Tibial artery (tissue), 4 donors: ENCODE measurements at regions not wholly inside any gene's neighbourhood (a gene's known extent, or its start where the extent isn't known, plus 50 kb on each side); places are given as distances from the start of the nearest gene placed in this dataset.
A peak's percentile ranks its signal among the peaks of the same experiment; 100 is the strongest.
"Not testable (repeated sequence)": the region's sequence is repeated elsewhere in the genome, so short reads cannot be mapped to it uniquely, and the experiment has no call there.

Experiments
- DNase-seq, 2 donors: peaks; one replicate each; pipeline ENCODE4 v3.0.0-alpha.2; 2019
- H3K27ac ChIP-seq, 2 donors: fragments of 200-600 bp; sonication (generic) in 1 of 2; 1 replicate in 1 of 2; 2 replicates in 1 of 2; pipeline ENCODE4 v1.5.1; 2018 to 2019; ENCODE audit warnings: mild to moderate bottlenecking in 1 of 2
- H3K27me3 ChIP-seq, 2 donors: fragments of 200-600 bp; sonication (generic) in 1 of 2; one replicate each; pipeline versions ENCODE4 v1.5.1 to v1.6.0; 2016 to 2019
- H3K36me3 ChIP-seq, 3 donors: fragments of 200-600 bp; sonication (generic) in 2 of 3; one replicate each; pipeline ENCODE4 v1.5.1; 2016 to 2019; ENCODE audit warnings: mild to moderate bottlenecking in 2 of 3
- H3K4me1 ChIP-seq, 4 donors: fragments of 200-600 bp; sonication (generic) in 2 of 4; 1 replicate in 3 of 4; 2 replicates in 1 of 4; pipeline ENCODE4 v1.5.1; 2016 to 2019
- H3K4me3 ChIP-seq, 2 donors: fragments of 200-600 bp; sonication (generic) in 1 of 2; 1 replicate in 1 of 2; 2 replicates in 1 of 2; pipeline ENCODE4 v1.5.1; 2018 to 2019; ENCODE audit warnings: mild to moderate bottlenecking in 2 of 2
- H3K9me3 ChIP-seq, 3 donors: fragments of 200-600 bp; sonication (generic) in 1 of 3; one replicate each; pipeline ENCODE4 v1.5.1; 2016 to 2019
- intact Hi-C: fragments of 100-400 bp; cut with DNase I; formaldehyde crosslinking; loops from one replicate; pipeline ENCODE4 v1.15.0; 2023; ENCODE audit warnings: low total_unique reads
- TF ChIP-seq, protein P1 (sequence below), 2 experiments: fragments of 200-600 bp in 1 of 2; fragments of 450-650 bp in 1 of 2; IDR thresholded peaks; one replicate each; pipeline ENCODE4 v1.5.1; 2017 to 2019; ENCODE audit warnings: antibody characterized with exemption in 2 of 2, mild to moderate bottlenecking in 1 of 2, moderate library complexity in 1 of 2

- H3K9me3 ChIP-seq = no peaks in the 10 kb centered on the region
- TF ChIP-seq, protein P1, sequence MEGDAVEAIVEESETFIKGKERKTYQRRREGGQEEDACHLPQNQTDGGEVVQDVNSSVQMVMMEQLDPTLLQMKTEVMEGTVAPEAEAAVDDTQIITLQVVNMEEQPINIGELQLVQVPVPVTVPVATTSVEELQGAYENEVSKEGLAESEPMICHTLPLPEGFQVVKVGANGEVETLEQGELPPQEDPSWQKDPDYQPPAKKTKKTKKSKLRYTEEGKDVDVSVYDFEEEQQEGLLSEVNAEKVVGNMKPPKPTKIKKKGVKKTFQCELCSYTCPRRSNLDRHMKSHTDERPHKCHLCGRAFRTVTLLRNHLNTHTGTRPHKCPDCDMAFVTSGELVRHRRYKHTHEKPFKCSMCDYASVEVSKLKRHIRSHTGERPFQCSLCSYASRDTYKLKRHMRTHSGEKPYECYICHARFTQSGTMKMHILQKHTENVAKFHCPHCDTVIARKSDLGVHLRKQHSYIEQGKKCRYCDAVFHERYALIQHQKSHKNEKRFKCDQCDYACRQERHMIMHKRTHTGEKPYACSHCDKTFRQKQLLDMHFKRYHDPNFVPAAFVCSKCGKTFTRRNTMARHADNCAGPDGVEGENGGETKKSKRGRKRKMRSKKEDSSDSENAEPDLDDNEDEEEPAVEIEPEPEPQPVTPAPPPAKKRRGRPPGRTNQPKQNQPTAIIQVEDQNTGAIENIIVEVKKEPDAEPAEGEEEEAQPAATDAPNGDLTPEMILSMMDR (IDR thresholded peaks at IDR 0.05) = no peak
- intact Hi-C loops = no loop called here
- H3K27me3 ChIP-seq = peaks cover 0 to 9% of the 10 kb centered on the region in 2 donors
- no peak overlapping the region for H3K4me3 ChIP-seq
- no peaks in the 10 kb centered on the region for H3K36me3 ChIP-seq
- H3K27ac ChIP-seq = no peak overlapping the region
- no peak for DNase-seq
- H3K4me1 ChIP-seq = peaks cover 0 to 14% (median 9%) of the 10 kb centered on the region in 4 donors
Measured at GRCh38 chr7:98784216-98784785, 85.5 kb downstream of the TMEM130 start.

DNA sequence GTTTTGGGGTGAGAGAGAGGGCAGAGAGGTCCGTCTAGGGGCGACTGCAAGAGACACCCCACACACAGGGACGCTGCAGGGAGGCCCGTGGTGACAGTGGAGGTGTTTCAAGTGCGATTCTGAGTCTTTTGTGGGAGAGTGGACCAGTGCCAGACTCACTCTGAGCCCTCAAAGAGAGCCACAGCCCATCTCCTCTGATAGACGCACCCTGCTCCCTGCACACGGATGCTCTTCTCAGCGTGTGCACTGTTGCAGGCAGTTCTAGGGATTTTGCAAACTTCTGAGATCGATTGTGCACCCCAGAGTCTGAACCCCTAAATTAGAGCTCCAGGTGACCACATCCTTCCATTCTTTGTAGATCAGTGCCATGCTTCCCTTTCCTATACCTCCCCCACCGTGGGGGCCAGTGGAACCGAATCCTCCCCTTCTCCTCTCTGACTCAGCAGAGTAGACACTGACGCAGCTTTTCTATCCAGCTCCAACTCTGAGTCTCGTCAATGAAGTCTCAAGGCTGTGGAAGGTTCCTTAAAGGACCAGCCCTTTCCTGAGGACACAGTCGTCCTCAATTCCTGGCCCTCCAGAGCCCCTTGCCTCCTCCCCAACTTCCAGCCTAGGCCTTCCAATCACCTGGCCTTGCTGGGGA, 83.8 kb downstream of the TMEM130 start:
- peaks cover 0 to 4% of the 10 kb centered on the region in 2 donors for H3K27me3 ChIP-seq
- DNase-seq = no peak
- TF ChIP-seq, protein P1 (IDR thresholded peaks at IDR 0.05) = no peak

DNA sequence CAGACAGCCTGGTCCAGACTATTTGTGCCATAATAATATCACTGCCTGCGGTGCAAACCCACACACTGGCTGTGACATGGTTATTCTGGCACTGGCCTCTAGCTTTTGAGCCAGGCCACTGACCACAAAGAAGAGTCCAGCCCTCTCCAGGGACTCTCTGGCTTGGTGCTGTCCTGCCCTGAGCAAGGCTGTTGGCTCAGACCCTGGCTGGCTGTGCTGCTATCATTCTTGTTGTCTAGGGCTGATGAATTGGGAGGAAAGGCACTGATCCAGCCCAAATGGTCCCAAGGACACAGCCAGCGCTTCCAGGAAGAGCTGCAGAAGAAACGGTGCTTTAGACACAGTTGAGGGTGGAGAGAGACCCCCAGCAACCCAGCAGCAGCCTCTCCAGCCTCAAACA, 80.8 kb downstream of the TMEM130 start:
- no peaks in the 10 kb centered on the region for H3K9me3 ChIP-seq
- H3K36me3 ChIP-seq = no peaks in the 10 kb centered on the region
- intact Hi-C loops = no loop called here
- TF ChIP-seq, protein P1 (IDR thresholded peaks at IDR 0.05) = no peak
- peak overlapping the region in 1 of 2 donors; percentile 30 for H3K27ac ChIP-seq
- peak; percentile 42 to 87 for DNase-seq
- H3K4me1 ChIP-seq = peaks cover 0 to 21% (median 9%) of the 10 kb centered on the region in 4 donors
- H3K27me3 ChIP-seq = peaks cover 0 to 3% of the 10 kb centered on the region in 2 donors
- H3K4me3 ChIP-seq = no peak overlapping the region

More for the DNA sequence above, 83.8 kb downstream of the TMEM130 start:
- Histone ChIP-seq H3K36me3 (no peaks in the 10 kb centered on the region), H3K9me3 (no peaks in the 10 kb centered on the region), H3K27ac (no peak overlapping the region), H3K4me1 (peaks cover 0 to 20% (median 9%) of the 10 kb centered on the region in 4 donors), H3K4me3 (no peak overlapping the region)
- intact Hi-C loops = no loop called here

DNA sequence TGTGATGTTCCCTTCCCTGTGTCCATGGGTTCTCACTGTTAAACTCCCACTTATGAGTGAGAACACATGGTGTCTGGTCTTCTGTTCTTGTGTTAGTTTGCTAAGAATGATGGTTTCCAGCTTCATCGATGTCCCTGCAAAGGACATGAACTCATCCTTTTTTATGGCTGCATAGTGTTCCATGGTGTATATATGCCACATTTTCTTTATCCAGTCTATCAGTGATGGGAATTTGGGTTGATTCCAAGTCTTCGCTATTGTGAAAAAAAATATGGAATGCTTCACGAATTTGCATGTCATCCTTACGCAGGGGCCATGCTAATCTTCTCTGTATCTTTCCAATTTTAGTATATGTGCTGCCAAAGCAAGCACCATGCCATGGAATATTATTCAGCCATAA, 75.4 kb downstream of the TMEM130 start:
- intact Hi-C loops, H3K27me3 ChIP-seq, H3K9me3 ChIP-seq, H3K36me3 ChIP-seq, H3K27ac ChIP-seq, DNase-seq, H3K4me3 ChIP-seq: not testable (repeated sequence)
- peaks cover 0 to 29% (median 11%) of the 10 kb centered on the region in 4 donors for H3K4me1 ChIP-seq

- TF ChIP-seq, protein P1 (IDR thresholded peaks at IDR 0.05) = no peak
- peak overlapping the region in 1 of 2 donors; percentile 47 for H3K27ac ChIP-seq
Measured at GRCh38 chr7:98795741-98796493, 73.9 kb downstream of the TMEM130 start.

More at GRCh38 chr7:98795741-98796493, 73.9 kb downstream of the TMEM130 start:
- peaks cover 0 to 26% (median 11%) of the 10 kb centered on the region in 4 donors for H3K4me1 ChIP-seq
- peaks cover 0 to 9% (median 5%) of the 10 kb centered on the region in 3 donors for H3K9me3 ChIP-seq
- no peak overlapping the region for H3K4me3 ChIP-seq
- DNase-seq = no peak
- H3K36me3 ChIP-seq = no peaks in the 10 kb centered on the region
- no peaks in the 10 kb centered on the region for H3K27me3 ChIP-seq
- intact Hi-C loops = no loop called here
